ENCODE measurements at regions not wholly inside any gene's neighbourhood (a gene's known extent, or its start where the extent isn't known, plus 50 kb on each side); places are given as distances from the start of the nearest gene placed in this dataset.

- peaks cover 0 to 5% of the 10 kb centered on the region in 2 donors for H3K27me3 ChIP-seq
- no peaks in the 10 kb centered on the region for H3K4me1 ChIP-seq
- H3K36me3 ChIP-seq = no peaks in the 10 kb centered on the region
- WGBS, 2 donors = 83 to 84% methylated on average over 2 of the region's 2 CpGs
- H3K9me3 ChIP-seq = no peaks in the 10 kb centered on the region
- H3K4me3 ChIP-seq = no peak overlapping the region
- TF ChIP-seq CTCF (IDR thresholded peaks at IDR 0.05) (no peak), POLR2A (IDR thresholded peaks at IDR 0.05) (no peak), EP300 (IDR thresholded peaks at IDR 0.05) (no peak)
- no peak overlapping the region for H3K27ac ChIP-seq
- DNase-seq (ENCODE audit: low spot score in 2 of 2) = no peak
Measured at GRCh38 chr2:67684991-67685390, 287.9 kb downstream of the ETAA1 start.

DNA sequence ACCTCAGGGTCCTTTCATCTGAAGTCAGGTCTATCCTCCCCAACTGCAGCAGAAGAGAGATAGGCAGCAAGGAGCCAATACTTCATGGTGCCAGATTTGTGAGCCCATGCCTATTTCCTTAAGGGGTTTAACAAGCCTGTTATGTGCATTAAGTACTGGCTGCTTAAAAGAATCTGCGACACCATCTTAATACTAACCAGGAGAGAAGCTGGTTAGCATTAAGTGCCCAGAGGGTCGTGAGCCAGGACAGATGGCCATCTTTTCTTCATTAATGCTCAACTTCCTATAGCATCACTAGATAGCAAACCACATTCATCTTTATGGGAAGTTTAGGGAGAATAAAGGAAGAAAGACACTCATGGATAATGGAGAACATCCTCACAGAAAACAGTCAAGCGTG is 289.1 kb downstream of the ETAA1 start:
- no peak for DNase-seq (ENCODE audit: low spot score in 2 of 2)
- peaks cover 0 to 5% of the 10 kb centered on the region in 2 donors for H3K27me3 ChIP-seq
- no peaks in the 10 kb centered on the region for H3K4me1 ChIP-seq
- no peak overlapping the region for H3K27ac ChIP-seq
- TF ChIP-seq POLR2A (IDR thresholded peaks at IDR 0.05) = no peak
- TF ChIP-seq EP300 (IDR thresholded peaks at IDR 0.05) = no peak
- no peak for TF ChIP-seq CTCF (IDR thresholded peaks at IDR 0.05)
- WGBS, 2 donors = 74 to 84% methylated on average over 3 of the region's 3 CpGs
- H3K4me3 ChIP-seq = no peak overlapping the region
- H3K36me3 ChIP-seq = no peaks in the 10 kb centered on the region
- H3K9me3 ChIP-seq = no peaks in the 10 kb centered on the region

- 41 to 51% methylated on average over 3 of the region's 3 CpGs for WGBS, 2 donors
- no peak overlapping the region for H3K27ac ChIP-seq
- H3K4me1 ChIP-seq = no peaks in the 10 kb centered on the region
- peaks cover 0 to 5% of the 10 kb centered on the region in 2 donors for H3K27me3 ChIP-seq
- H3K36me3 ChIP-seq = no peaks in the 10 kb centered on the region
- DNase-seq (ENCODE audit: low spot score in 2 of 2) = no peak
- TF ChIP-seq CTCF (IDR thresholded peaks at IDR 0.05) (no peak), EP300 (IDR thresholded peaks at IDR 0.05) (no peak), POLR2A (IDR thresholded peaks at IDR 0.05) (no peak)
- H3K4me3 ChIP-seq = no peak overlapping the region
- no peaks in the 10 kb centered on the region for H3K9me3 ChIP-seq
Measured at GRCh38 chr2:67689186-67689585, 292.1 kb downstream of the ETAA1 start.

- H3K4me1 ChIP-seq = no peaks in the 10 kb centered on the region
- WGBS, 2 donors = 44 to 53% methylated on average over 1 of the region's 1 CpG
- H3K36me3 ChIP-seq = no peaks in the 10 kb centered on the region
- TF ChIP-seq POLR2A (IDR thresholded peaks at IDR 0.05) (no peak), EP300 (IDR thresholded peaks at IDR 0.05) (no peak), CTCF (IDR thresholded peaks at IDR 0.05) (no peak)
- no peak overlapping the region for H3K27ac ChIP-seq
- no peak for DNase-seq (ENCODE audit: low spot score in 2 of 2)
- peaks cover 0 to 5% of the 10 kb centered on the region in 2 donors for H3K27me3 ChIP-seq
- H3K4me3 ChIP-seq = no peak overlapping the region
- no peaks in the 10 kb centered on the region for H3K9me3 ChIP-seq
Measured at GRCh38 chr2:67689651-67690050, 292.5 kb downstream of the ETAA1 start.

GRCh38 chr2:67694445-67694844 is 297.3 kb downstream of the ETAA1 start:
- H3K9me3 ChIP-seq = no peaks in the 10 kb centered on the region
- H3K4me1 ChIP-seq = no peaks in the 10 kb centered on the region
- no peak for TF ChIP-seq EP300 (IDR thresholded peaks at IDR 0.05)
- no peak for TF ChIP-seq POLR2A (IDR thresholded peaks at IDR 0.05)
- no peak for TF ChIP-seq CTCF (IDR thresholded peaks at IDR 0.05)
- no peak overlapping the region for H3K4me3 ChIP-seq
- H3K36me3 ChIP-seq = no peaks in the 10 kb centered on the region
- no peak for DNase-seq (ENCODE audit: low spot score in 2 of 2)
- no peak overlapping the region for H3K27ac ChIP-seq
- WGBS, 2 donors = 42 to 50% methylated on average over 10 of the region's 10 CpGs
- no peaks in the 10 kb centered on the region for H3K27me3 ChIP-seq

Measured in tibial nerve (tissue), 4 donors.